HG03103 (cell line): ENCODE measurements at regions not wholly inside any gene's neighbourhood (a gene's known extent, or its start where the extent isn't known, plus 50 kb on each side); places are given as distances from the start of the nearest gene placed in this dataset.

Source experiments
- ATAC-seq: cut with Tn5 transposase; IDR thresholded peaks from one replicate; pipeline ENCODE4 v1.9.1; 2021; ENCODE audit warnings: low read depth; ENCODE audit not compliant: unreplicated experiment

- ATAC-seq = no peak
Measured at GRCh38 chr4:135344492-135344891, 1142.9 kb upstream of the PABPC4L start.

DNA sequence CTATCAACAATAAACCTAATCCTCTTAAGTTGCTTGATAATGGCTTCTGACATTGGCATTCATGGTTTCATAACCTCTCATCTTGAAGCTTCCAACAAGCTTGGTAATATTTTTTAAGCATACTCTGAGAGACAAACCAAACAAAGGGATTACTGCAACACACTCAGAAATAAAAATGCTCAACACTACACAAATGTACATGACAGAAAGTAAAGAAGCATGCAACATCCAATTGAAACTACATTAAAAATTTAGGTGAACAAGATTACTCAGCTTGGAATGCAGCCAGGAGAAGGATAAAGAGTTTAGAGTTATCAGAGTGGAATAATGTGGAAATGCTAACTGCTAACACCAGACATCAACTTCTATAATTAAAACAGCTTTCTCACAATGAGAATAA is 1136.6 kb upstream of the PABPC4L start:
- no peak for ATAC-seq

- no peak for ATAC-seq
Measured at GRCh38 chr4:135325264-135325663, 1123.7 kb upstream of the PABPC4L start.

- ATAC-seq = no peak
Measured at GRCh38 chr4:135319685-135320084, 1118.1 kb upstream of the PABPC4L start.

DNA sequence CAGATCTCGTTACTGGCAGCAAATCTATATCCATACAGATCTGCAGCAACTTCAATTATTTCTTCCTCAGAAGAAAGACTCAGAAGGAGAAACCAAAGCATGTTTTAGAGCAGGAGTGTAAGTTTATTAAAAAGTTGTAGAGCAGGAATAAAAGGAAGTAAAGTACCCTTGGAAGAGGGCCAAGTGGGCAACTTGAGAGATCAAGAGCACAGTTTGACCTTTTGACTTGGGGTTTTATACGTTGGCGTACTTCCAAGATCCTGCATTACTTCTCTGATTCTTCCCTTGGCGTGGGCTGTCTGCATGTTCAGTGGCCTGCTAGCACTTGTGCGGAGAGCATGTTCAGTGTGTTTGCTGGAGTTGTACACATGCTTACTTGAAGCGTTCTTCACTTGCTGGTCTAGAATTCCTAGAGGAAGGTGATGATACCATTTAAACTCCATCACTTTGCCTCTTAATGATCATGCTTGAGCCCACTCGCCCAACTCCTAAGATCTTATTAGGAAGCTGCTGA is 1114.7 kb upstream of the PABPC4L start:
- ATAC-seq = no peak

DNA sequence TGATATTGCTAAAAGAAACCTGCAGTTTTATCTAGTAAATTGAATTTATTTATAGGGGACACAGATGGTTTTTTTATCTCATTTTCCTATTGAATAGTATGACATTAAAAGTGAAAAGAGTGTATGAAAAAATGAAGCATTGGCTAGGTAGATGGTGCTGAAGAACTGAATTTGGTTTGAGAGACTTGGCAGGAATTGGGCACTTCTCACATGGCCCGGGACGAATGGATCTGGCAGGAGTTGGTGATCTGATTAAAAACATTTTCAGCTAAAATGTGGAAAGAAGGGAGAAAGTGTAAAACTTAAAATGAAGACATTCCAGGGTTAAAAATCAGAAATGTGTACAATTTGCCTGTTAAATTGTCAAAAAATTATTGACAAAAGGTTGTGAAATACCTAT is 1088.5 kb upstream of the PABPC4L start:
- no peak for ATAC-seq

- no peak for ATAC-seq
Measured at GRCh38 chr4:135283934-135284333, 1082.3 kb upstream of the PABPC4L start.

- ATAC-seq = no peak
Measured at GRCh38 chr4:135282676-135283075, 1081.1 kb upstream of the PABPC4L start.

GRCh38 chr4:135281230-135281629 is 1079.6 kb upstream of the PABPC4L start:
- no peak for ATAC-seq

DNA sequence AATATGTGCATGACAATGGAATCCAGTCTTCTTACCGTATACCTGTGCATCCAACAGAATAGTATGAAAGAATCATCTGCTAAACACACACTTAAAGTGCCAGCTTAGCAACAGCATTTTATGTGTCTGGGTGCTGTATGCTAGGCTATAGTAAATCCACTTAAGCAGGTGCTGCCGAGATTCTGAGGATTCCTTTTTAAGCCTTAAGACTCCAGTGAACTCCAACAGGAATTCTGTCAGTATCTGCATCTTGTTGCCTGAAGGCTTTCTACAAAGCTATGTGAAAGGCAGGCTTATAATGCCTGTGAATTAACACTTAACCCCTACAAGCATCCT is 1076.4 kb upstream of the PABPC4L start:
- ATAC-seq = no peak

DNA sequence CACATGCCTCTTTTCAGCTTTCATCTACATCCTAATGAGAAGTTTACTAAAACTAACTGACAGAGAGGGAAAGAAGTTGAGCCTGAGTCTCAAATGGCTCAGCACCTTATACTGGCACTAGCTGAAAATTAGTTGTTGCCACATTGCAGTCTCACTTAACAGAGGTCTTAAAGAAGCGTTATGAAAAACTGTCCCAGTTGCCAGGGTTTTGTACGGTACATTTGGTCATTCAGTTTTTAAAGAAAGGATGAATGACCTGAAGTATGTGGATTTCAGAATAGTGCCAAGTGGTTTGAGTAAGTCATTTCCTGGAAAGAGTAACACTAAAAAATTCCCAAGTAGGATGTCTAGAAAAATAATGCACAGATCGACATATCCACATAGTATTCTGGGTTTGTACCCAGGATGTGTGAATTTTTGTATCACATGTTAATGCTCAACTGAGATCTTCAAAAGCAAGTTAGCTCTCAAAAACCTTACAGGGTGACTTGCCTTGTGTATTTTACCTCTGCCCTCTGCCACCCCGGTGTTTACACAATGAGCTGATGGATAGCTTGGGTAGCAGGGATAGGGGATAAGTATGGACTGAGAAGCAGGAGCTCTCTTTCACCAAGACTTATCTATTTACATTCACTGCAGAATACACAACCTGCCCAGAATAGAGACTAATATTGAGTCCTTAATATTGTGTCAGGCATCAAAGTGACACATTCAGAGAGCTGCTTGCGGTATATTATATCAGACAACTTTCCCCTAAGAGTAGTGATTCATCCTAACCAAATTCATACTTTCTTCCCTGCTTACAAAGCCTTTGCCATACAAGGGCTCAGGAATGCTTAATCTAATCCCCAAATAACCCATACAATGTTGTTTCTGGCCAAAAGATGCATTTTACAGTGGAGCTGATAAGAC is 1075.7 kb upstream of the PABPC4L start:
- ATAC-seq = no peak

DNA sequence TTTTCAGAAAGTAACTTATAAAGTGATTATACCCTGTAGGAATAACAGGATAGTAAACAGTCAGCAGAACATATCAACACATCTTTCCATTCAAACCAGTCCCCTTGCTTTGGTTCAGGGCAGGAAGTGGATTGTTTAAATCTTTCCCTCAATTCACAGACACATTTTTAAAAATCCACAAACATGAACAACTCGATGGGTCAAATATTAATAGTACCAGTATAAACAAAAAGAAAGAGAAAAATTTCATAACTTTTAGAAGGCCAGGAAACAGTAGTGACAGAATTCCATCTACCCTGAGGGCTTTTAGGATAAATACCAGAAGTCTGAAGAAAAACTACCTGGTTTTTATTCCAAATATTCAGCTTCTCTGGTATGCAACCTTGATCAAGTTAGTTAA is 1072.8 kb upstream of the PABPC4L start:
- no peak for ATAC-seq

DNA sequence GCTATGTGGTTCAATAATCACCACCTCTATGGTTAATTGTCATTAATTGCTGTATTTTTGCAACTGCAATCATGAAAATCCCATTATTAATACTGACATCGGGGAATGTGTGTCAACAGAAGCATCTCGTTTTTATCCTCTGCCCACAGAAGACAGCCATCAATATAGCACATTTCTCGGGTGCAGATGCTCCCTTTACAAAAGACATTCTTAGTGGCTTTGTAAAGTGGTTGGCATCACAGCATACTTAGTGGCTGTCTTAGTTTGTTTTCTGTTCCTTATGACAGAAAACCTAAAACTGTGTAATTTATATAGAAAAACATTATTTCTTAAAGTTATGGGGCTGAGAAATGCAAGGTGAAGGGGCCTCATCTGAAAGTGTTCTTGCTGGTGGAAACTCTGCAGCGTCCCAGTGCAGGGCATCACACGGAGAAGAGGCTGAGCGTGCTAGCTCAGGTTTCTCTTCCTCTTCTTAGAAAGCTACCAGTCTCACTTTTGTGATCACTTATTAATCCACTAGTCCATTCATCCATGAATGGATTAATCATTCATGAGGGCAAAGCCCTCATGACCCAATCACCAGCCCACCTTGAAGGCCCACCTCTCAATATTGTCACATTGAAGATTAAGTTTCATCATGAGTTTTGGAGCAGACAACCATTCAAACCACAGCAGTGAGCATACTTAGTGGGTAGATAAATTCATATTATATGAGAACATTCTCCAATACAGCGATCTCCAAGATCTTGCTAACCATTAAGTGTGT is 1067.7 kb upstream of the PABPC4L start:
- no peak for ATAC-seq

- no peak for ATAC-seq
Measured at GRCh38 chr4:135268369-135268768, 1066.8 kb upstream of the PABPC4L start.

GRCh38 chr4:135267148-135267865 is 1065.7 kb upstream of the PABPC4L start:
- no peak for ATAC-seq

DNA sequence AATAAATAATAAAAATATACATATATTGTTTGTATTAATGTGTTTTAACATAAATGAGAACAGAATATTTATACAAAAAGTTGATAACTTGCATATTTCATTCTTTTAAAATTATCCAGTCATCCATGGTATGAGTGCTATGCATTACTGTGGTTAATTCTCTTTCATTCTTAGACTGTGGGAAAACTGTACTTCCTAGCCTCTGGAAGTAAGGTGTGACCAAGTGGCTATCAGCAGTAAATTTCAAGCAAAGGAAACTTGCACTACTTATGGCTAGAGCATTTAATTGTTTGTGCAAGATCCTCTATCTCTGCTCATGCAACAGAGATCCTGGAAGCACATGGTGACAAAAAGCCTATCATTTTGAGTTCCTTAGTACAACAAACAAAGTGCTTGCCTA is 1054.5 kb upstream of the PABPC4L start:
- ATAC-seq = no peak

DNA sequence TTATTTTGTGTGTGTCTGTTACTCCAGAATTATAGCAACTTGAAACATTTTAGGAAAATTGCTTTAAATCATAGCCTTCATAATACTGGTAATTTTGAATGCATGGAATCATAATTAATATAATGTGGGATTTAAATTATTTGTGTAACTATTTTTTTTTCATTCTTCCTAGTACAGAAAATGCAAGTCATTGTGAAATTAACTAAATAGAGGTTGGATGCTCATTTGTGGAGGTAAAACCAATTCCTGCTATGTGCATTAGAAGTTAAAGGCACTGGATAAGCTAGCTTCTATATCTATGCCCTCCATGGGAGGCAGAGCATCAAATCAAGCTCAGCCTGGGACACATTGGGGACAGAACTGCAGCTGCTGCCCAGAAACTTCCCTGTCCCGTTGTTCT is 1048.5 kb upstream of the PABPC4L start:
- ATAC-seq = no peak

DNA sequence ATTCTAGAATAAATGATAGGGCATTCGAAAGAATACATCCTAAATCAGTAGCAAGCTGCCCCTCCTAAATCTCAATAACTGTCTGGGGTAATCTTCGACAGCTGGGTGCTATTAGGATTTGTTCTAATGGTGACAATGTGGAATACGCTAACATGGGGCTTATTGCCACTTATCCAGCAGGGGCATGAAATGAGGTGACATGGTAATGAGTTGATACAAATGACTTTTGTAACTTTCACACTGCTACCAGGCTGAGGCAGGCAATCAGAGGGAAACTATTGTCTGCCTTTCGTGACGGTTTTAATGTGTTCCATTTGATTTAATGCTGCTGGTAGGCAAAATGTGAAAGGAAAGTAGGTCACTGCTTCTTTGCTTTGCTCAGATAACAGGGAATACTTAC is 1047.4 kb upstream of the PABPC4L start:
- ATAC-seq = no peak

DNA sequence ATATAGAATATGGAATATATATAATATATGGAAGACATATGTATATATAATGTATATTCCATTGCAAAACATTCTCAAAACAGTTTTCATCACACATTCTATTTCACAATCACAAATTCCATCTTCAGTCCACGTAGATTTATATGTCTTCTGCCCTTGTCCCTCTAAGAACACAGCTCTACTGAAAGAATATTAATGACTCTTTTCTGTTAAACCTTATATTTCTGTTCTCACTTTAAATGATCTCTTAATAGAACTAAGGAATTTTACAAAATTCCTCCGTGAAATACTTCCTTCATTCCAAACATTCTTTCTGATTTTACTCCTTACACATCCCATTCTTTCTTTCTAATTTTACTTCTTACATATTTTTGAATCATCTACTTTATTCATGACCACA is 1043.1 kb upstream of the PABPC4L start:
- ATAC-seq = no peak

- ATAC-seq = no peak
Measured at GRCh38 chr4:135244056-135244455, 1042.5 kb upstream of the PABPC4L start.

DNA sequence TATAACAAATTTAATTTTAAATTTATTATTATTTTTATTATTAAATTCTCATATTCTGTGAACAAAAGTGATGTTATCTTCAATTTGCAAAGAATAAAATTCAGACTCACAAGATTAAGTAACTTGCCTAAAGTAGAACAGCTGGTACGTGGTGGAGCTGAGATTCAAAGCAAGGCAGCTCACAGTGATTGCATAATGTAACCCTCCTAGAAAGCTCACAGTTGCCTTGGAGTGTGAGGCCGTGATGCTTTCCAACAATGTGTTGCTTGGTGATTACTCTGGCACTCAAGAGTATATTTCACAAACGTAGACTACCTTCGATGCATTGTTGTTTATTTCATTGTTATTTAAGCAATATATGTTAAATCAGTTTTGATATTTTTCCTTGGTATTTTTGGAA is 1039.2 kb upstream of the PABPC4L start:
- ATAC-seq = no peak
